Keratinocyte (primary cell): ENCODE measurements at regions not wholly inside any gene's neighbourhood (a gene's known extent, or its start where the extent isn't known, plus 50 kb on each side); places are given as distances from the start of the nearest gene placed in this dataset.

Experiments used
- DNase-seq: peaks from one replicate; pipeline ENCODE4 v3.0.0-alpha.2; 2011; ENCODE audit warnings: low read depth, missing footprints, low spot score
- FAIRE-seq: peaks from 2 replicates; lab custom pipeline; 2011; peaks lifted over from hg19 to GRCh38; lab: Jason Lieb, UNC
- H2AFZ ChIP-seq: 2 replicates; pipeline ENCODE4 v1.6.0; 2012; ENCODE audit warnings: low read length, control low read depth, inconsistent platforms; ENCODE audit not compliant: control insufficient read depth
- H3K27ac ChIP-seq: 2 replicates; pipeline ENCODE4 v1.5.1; 2011; ENCODE audit warnings: low read length; ENCODE audit not compliant: control insufficient read depth, insufficient read depth
- H3K27me3 ChIP-seq: 3 replicates; pipeline ENCODE4 v1.6.0; 2011; ENCODE audit warnings: low read length; ENCODE audit not compliant: control insufficient read depth, insufficient read depth; ENCODE audit errors: extremely low read depth
- H3K36me3 ChIP-seq, 2 experiments: 2 replicates in 1 of 2; 3 replicates in 1 of 2; pipeline ENCODE4 v1.5.1; 2011; ENCODE audit warnings: low read length in 2 of 2, mild to moderate bottlenecking in 1 of 2; ENCODE audit not compliant: control insufficient read depth in 2 of 2, insufficient read depth in 2 of 2; ENCODE audit errors: extremely low read depth in 1 of 2
- H3K4me1 ChIP-seq: 3 replicates; pipeline ENCODE4 v1.5.1; 2011; ENCODE audit warnings: low read length; ENCODE audit not compliant: control insufficient read depth, insufficient read depth; ENCODE audit errors: extremely low read depth
- H3K4me2 ChIP-seq: 3 replicates; pipeline ENCODE4 v1.6.0; 2011; ENCODE audit warnings: low read depth, low read length; ENCODE audit not compliant: control insufficient read depth, insufficient read depth; ENCODE audit errors: extremely low read depth
- H3K4me3 ChIP-seq, 3 experiments: fragments of 200-600 bp in 1 of 3; sonication (generic) in 1 of 3; 2 replicates in 2 of 3; 3 replicates in 1 of 3; pipeline ENCODE4 v1.5.1; 2011 to 2016; ENCODE audit warnings: low read length in 3 of 3, mild to moderate bottlenecking in 3 of 3, control low read depth in 2 of 3, inconsistent platforms in 1 of 3, low read depth in 1 of 3, mixed read lengths in 1 of 3, mixed run types in 1 of 3, moderate library complexity in 1 of 3; ENCODE audit not compliant: control insufficient read depth in 2 of 3, insufficient read depth in 2 of 3; ENCODE audit errors: extremely low read depth in 1 of 3
- H3K79me2 ChIP-seq: 2 replicates; pipeline ENCODE4 v1.6.0; 2012; ENCODE audit warnings: low read length; ENCODE audit not compliant: control insufficient read depth, insufficient read depth
- H3K9ac ChIP-seq: 3 replicates; pipeline ENCODE4 v1.6.0; 2011; ENCODE audit warnings: low read length; ENCODE audit not compliant: control insufficient read depth, insufficient read depth; ENCODE audit errors: extremely low read depth
- H3K9me1 ChIP-seq: 3 replicates; pipeline ENCODE4 v1.6.0; 2011; ENCODE audit warnings: low read length; ENCODE audit not compliant: control insufficient read depth, insufficient read depth; ENCODE audit errors: extremely low read depth
- H3K9me3 ChIP-seq: 2 replicates; pipeline ENCODE4 v1.5.1; 2012; ENCODE audit warnings: low read depth, low read length; ENCODE audit not compliant: control insufficient read depth
- H4K20me1 ChIP-seq: 3 replicates; pipeline ENCODE4 v1.6.0; 2011; ENCODE audit warnings: low read length; ENCODE audit not compliant: control insufficient read depth, insufficient read depth; ENCODE audit errors: extremely low read depth
- CTCF ChIP-seq, 3 experiments: IDR thresholded peaks in 1 of 3; conservative IDR thresholded peaks in 1 of 3; optimal IDR thresholded peaks in 1 of 3; 2 replicates in 2 of 3; 3 replicates in 1 of 3; pipeline versions ENCODE3 to v1.5.1; 2011; ENCODE audit warnings: low read length in 3 of 3, mild to moderate bottlenecking in 3 of 3, moderate library complexity in 2 of 3, control low read depth in 1 of 3, inconsistent platforms in 1 of 3; ENCODE audit not compliant: insufficient read depth in 2 of 3; ENCODE audit errors: extremely low read depth in 1 of 3
- EZH2 ChIP-seq: IDR thresholded peaks from one replicate; pipeline ENCODE4 v1.6.1; 2012; ENCODE audit warnings: inconsistent platforms, mild to moderate bottlenecking, low read length, moderate library complexity
- dilution Hi-C: fragments of 300-500 bp; cut with MboI; formaldehyde crosslinking; loops from one replicate; pipeline ENCODE4 v1.7.0; 2020; ENCODE audit warnings: low sequenced_read_pairs; ENCODE audit not compliant: extremely low pct_ligation_motif_present

GRCh38 chr7:155942226-155942950 lies 130.1 kb upstream of the SHH start:
- H3K4me2 ChIP-seq, result no peak overlapping the region
- H3K9ac ChIP-seq, result no peak overlapping the region
- no peak for FAIRE-seq
- H3K4me3 ChIP-seq, result no peak overlapping the region
- TF ChIP-seq EZH2 (no peak), CTCF (optimal IDR thresholded peaks at IDR 0.05 in 1 of 3, IDR thresholded peaks at IDR 0.05 in 1 of 3, conservative IDR thresholded peaks at IDR 0.05 in 1 of 3; ENCODE audit: extremely low read depth in 1 of 3, insufficient read depth in 2 of 3, low read length in 3 of 3) (no peak)
- H3K9me1 ChIP-seq, result no peaks in the 10 kb centered on the region
- H2AFZ ChIP-seq, result no peak overlapping the region
- H3K36me3 ChIP-seq, result no peaks in the 10 kb centered on the region
- H3K79me2 ChIP-seq, result no peaks in the 10 kb centered on the region
- no peaks in the 10 kb centered on the region for H4K20me1 ChIP-seq
- no peaks in the 10 kb centered on the region for H3K27me3 ChIP-seq
- dilution Hi-C loops, result no loop called here
- no peak overlapping the region for H3K27ac ChIP-seq
- no peak for DNase-seq
- H3K4me1 ChIP-seq, result no peaks in the 10 kb centered on the region
- no peaks in the 10 kb centered on the region for H3K9me3 ChIP-seq

GRCh38 chr7:155941688-155942087 lies 129.4 kb upstream of the SHH start:
- dilution Hi-C loops, result no loop called here

More at GRCh38 chr7:155941688-155942087, 129.4 kb upstream of the SHH start:
- Histone ChIP-seq H3K4me2 (no peak overlapping the region), H3K27me3 (no peaks in the 10 kb centered on the region), H3K4me1 (no peaks in the 10 kb centered on the region), H3K79me2 (no peaks in the 10 kb centered on the region), H3K27ac (no peak overlapping the region), H3K9me1 (no peaks in the 10 kb centered on the region), H3K4me3 (no peak overlapping the region), H3K9ac (no peak overlapping the region), H2AFZ (no peak overlapping the region), H3K36me3 (no peaks in the 10 kb centered on the region), H3K9me3 (no peaks in the 10 kb centered on the region), H4K20me1 (no peaks in the 10 kb centered on the region)
- no peak for TF ChIP-seq EZH2
- TF ChIP-seq CTCF (optimal IDR thresholded peaks at IDR 0.05 in 1 of 3, IDR thresholded peaks at IDR 0.05 in 1 of 3, conservative IDR thresholded peaks at IDR 0.05 in 1 of 3; ENCODE audit: extremely low read depth in 1 of 3, insufficient read depth in 2 of 3, low read length in 3 of 3), result no peak
- FAIRE-seq (no peak), DNase-seq (no peak)
